Neural cell (in vitro differentiated cells): ENCODE measurements at regions not wholly inside any gene's neighbourhood (a gene's known extent, or its start where the extent isn't known, plus 50 kb on each side); places are given as distances from the start of the nearest gene placed in this dataset.

ENCODE experiments used
- CTCF ChIP-seq: fragments of 450-650 bp; IDR thresholded peaks from 2 replicates; pipeline ENCODE4 v1.5.1; 2014; ENCODE audit warnings: antibody characterized with exemption, mild to moderate bottlenecking, moderate library complexity; ENCODE audit not compliant: poor library complexity, severe bottlenecking
- EP300 ChIP-seq: fragments of 450-650 bp; conservative IDR thresholded peaks from 2 replicates; pipeline ENCODE4 v1.6.1; 2014; ENCODE audit warnings: antibody characterized with exemption, mild to moderate bottlenecking, moderate library complexity; ENCODE audit not compliant: poor library complexity, severe bottlenecking
- RAD21 ChIP-seq: fragments of 450-650 bp; conservative IDR thresholded peaks from 2 replicates; pipeline ENCODE4 v1.6.1; 2014; ENCODE audit warnings: antibody characterized with exemption, mild to moderate bottlenecking, moderate library complexity
- TAF1 ChIP-seq: IDR thresholded peaks from 2 replicates; pipeline ENCODE4 v1.6.1; 2012; ENCODE audit warnings: low read depth

- no peak for TF ChIP-seq CTCF
- no peak for TF ChIP-seq TAF1
- TF ChIP-seq EP300: no peak
- no peak for TF ChIP-seq RAD21
Measured at GRCh38 chr6:112478036-112478435, 130.9 kb downstream of the RFPL4B start.
